GM21619 (cell line): ENCODE measurements at regions not wholly inside any gene's neighbourhood (a gene's known extent, or its start where the extent isn't known, plus 50 kb on each side); places are given as distances from the start of the nearest gene placed in this dataset.

Experiments used
- ATAC-seq: cut with Tn5 transposase; IDR thresholded peaks from one replicate; pipeline ENCODE4 v1.9.1; 2021; ENCODE audit not compliant: unreplicated experiment

GRCh38 chr5:19406576-19407365, 581.2 kb downstream of the CDH18 start:
- ATAC-seq: no peak

- no peak for ATAC-seq
These were observed 579.9 kb downstream of the CDH18 start for GRCh38 chr5:19408149-19408548.

DNA sequence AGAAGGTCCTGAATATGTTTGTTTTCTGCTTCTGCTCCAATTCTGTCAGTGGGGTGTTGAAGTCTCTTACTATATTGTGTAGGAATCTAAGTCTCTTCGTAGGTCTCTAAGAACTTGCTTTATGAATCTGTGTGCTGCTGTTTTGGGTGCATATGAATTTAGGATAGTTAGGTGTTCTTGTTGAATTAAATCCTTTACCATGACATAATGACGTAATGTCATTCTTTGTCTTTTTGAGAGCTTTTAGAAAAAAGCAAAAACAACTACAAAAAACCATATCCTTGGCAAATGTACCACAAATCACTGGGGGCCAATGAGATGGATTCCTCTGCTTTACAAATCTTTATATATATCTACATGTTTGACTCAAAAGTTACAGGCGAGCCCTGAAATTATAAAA, 576.1 kb downstream of the CDH18 start:
- ATAC-seq: no peak
